Progenitor cell of endocrine pancreas (in vitro differentiated cells): ENCODE measurements at regions not wholly inside any gene's neighbourhood (a gene's known extent, or its start where the extent isn't known, plus 50 kb on each side); places are given as distances from the start of the nearest gene placed in this dataset.
A peak's percentile ranks its signal among the peaks of the same experiment; 100 is the strongest.

Source experiments
- DNase-seq: peaks from one replicate; pipeline ENCODE4 v3.0.0; 2021; ENCODE audit warnings: low spot score; ENCODE audit not compliant: unreplicated experiment
- H3K27ac Mint-ChIP-seq: 2 replicates; pipeline ENCODE4 v1.8.0; 2021; ENCODE audit warnings: mild to moderate bottlenecking, moderate library complexity, mixed read lengths
- H3K27me3 Mint-ChIP-seq: 2 replicates; pipeline ENCODE4 v1.8.0; 2021; ENCODE audit warnings: mixed read lengths
- H3K36me3 Mint-ChIP-seq: 2 replicates; pipeline ENCODE4 v1.8.0; 2022; ENCODE audit warnings: mixed read lengths; ENCODE audit not compliant: insufficient read depth
- H3K4me1 Mint-ChIP-seq: 2 replicates; pipeline ENCODE4 v1.8.0; 2021; ENCODE audit warnings: low read depth, mixed read lengths
- H3K4me3 Mint-ChIP-seq: 2 replicates; pipeline ENCODE4 v1.8.0; 2021; ENCODE audit warnings: low read depth, mild to moderate bottlenecking, moderate library complexity, mixed read lengths
- H3K9me3 Mint-ChIP-seq: 2 replicates; pipeline ENCODE4 v1.8.0; 2021; ENCODE audit warnings: low read depth, mixed read lengths
- CTCF ChIP-seq: fragments of 200-600 bp; sonication (generic); IDR thresholded peaks from one replicate; pipeline ENCODE4 v1.5.0; 2021; ENCODE audit warnings: antibody characterized with exemption, mild to moderate bottlenecking; ENCODE audit not compliant: unreplicated experiment

GRCh38 chr14:45728434-45729225, 475.6 kb upstream of the MIS18BP1 start:
- Mint-ChIP-seq H3K27me3 (no peaks in the 10 kb centered on the region), H3K9me3 (peaks cover 3% of the 10 kb centered on the region), H3K4me3 (no peak overlapping the region), H3K27ac (no peak overlapping the region), H3K4me1 (no peaks in the 10 kb centered on the region), H3K36me3 (no peaks in the 10 kb centered on the region)
- TF ChIP-seq CTCF, result no peak
- DNase-seq, result no peak

GRCh38 chr14:45727133-45727532, 474.1 kb upstream of the MIS18BP1 start:
- Mint-ChIP-seq H3K4me3 (no peak overlapping the region), H3K27ac (no peak overlapping the region), H3K27me3 (no peaks in the 10 kb centered on the region), H3K36me3 (no peaks in the 10 kb centered on the region), H3K4me1 (no peaks in the 10 kb centered on the region), H3K9me3 (no peaks in the 10 kb centered on the region)
- no peak for DNase-seq
- no peak for TF ChIP-seq CTCF

- Mint-ChIP-seq H3K4me1 (no peaks in the 10 kb centered on the region), H3K27me3 (no peaks in the 10 kb centered on the region), H3K27ac (no peak overlapping the region), H3K9me3 (no peaks in the 10 kb centered on the region), H3K4me3 (no peak overlapping the region), H3K36me3 (no peaks in the 10 kb centered on the region)
- no peak for TF ChIP-seq CTCF
- DNase-seq, result no peak
Observed at GRCh38 chr14:45721472-45721871, 468.5 kb upstream of the MIS18BP1 start.

DNA sequence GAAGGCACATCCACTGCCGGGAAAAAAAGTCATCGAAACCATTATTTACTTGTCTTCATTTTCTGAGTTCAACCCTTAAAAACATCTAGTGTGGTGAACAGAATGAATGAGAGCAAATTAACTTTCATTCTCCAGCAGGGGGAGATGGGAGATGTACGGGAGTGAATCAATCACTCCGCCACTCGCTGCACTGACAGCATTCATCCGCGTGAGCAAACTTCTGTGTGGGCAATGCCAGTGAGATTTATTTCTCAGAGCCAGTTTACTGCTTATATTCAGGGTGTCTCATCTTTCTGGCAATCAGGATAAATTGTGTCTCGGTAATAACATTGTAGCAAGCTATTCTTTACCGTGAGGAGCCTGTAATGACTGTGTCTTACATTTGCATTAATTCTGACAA, 463.6 kb upstream of the MIS18BP1 start:
- Mint-ChIP-seq H3K27ac (no peak overlapping the region), H3K4me1 (no peaks in the 10 kb centered on the region), H3K27me3 (no peaks in the 10 kb centered on the region), H3K36me3 (no peaks in the 10 kb centered on the region), H3K9me3 (peaks cover 9% of the 10 kb centered on the region), H3K4me3 (no peak overlapping the region)
- no peak for DNase-seq
- peak; percentile 7 for TF ChIP-seq CTCF

GRCh38 chr14:45715946-45716345, 462.9 kb upstream of the MIS18BP1 start:
- no peaks in the 10 kb centered on the region for H3K4me1 Mint-ChIP-seq
- H3K9me3 Mint-ChIP-seq, result peaks cover 9% of the 10 kb centered on the region

More at GRCh38 chr14:45715946-45716345, 462.9 kb upstream of the MIS18BP1 start:
- no peak for DNase-seq
- no peak for TF ChIP-seq CTCF
- no peaks in the 10 kb centered on the region for H3K36me3 Mint-ChIP-seq
- no peaks in the 10 kb centered on the region for H3K27me3 Mint-ChIP-seq
- H3K4me3 Mint-ChIP-seq, result no peak overlapping the region
- no peak overlapping the region for H3K27ac Mint-ChIP-seq
